Stomach (tissue), 8 donors: ENCODE measurements at regions not wholly inside any gene's neighbourhood (a gene's known extent, or its start where the extent isn't known, plus 50 kb on each side); places are given as distances from the start of the nearest gene placed in this dataset.

Source experiments
- DNase-seq, 2 donors: peaks; one replicate each; pipeline versions ENCODE4 v3.0.0 to v3.0.0-alpha.2; 2013 to 2019
- H3K27ac ChIP-seq, 5 donors: fragments of 200-600 bp in 4 of 5; sonication (generic) in 4 of 5; one replicate each; pipeline ENCODE4 v1.5.1; 2013 to 2019; ENCODE audit warnings: mild to moderate bottlenecking in 1 of 5, moderate library complexity in 1 of 5
- H3K27me3 ChIP-seq, 3 donors: fragments of 200-600 bp; sonication (generic); one replicate each; pipeline ENCODE4 v1.5.1; 2017 to 2019; ENCODE audit warnings: mixed run types in 1 of 3
- H3K36me3 ChIP-seq, 4 donors: fragments of 200-600 bp; sonication (generic); 1 replicate in 3 of 4; 2 replicates in 1 of 4; pipeline ENCODE4 v1.5.1; 2016 to 2019
- H3K4me1 ChIP-seq, 4 donors: fragments of 200-600 bp; sonication (generic); one replicate each; pipeline ENCODE4 v1.5.1; 2016 to 2019
- H3K4me3 ChIP-seq, 4 donors: fragments of 200-600 bp; sonication (generic) in 3 of 4; one replicate each; pipeline ENCODE4 v1.5.1; 2016 to 2019; ENCODE audit warnings: mild to moderate bottlenecking in 1 of 4
- H3K9me3 ChIP-seq, 4 donors: fragments of 200-600 bp; sonication (generic); one replicate each; pipeline ENCODE4 v1.5.1; 2016 to 2019
- CTCF ChIP-seq, 7 experiments: fragments of 450-650 bp in 4 of 7; fragments of 200-600 bp in 3 of 7; sonication (generic) in 3 of 7; IDR thresholded peaks; one replicate each; pipeline ENCODE4 v1.5.1; 2016 to 2019; ENCODE audit warnings: antibody characterized with exemption in 7 of 7, control low read depth in 2 of 7, mild to moderate bottlenecking in 1 of 7
- EP300 ChIP-seq: sonication (generic); formaldehyde crosslinking; IDR thresholded peaks from one replicate; pipeline ENCODE4 v1.6.1; 2017; ENCODE audit warnings: antibody characterized with exemption
- POLR2A ChIP-seq, 4 donors: fragments of 450-650 bp; IDR thresholded peaks; one replicate each; pipeline ENCODE4 v1.6.1; 2016; ENCODE audit warnings: antibody characterized with exemption in 4 of 4, control low read depth in 2 of 4, mild to moderate bottlenecking in 1 of 4, moderate library complexity in 1 of 4
- POLR2AphosphoS5 ChIP-seq, 3 donors: sonication (generic); formaldehyde crosslinking; IDR thresholded peaks; one replicate each; pipeline ENCODE4 v1.6.1; 2016; ENCODE audit warnings: antibody characterized with exemption in 3 of 3
- WGBS, 5 donors: extraction: QIAGEN DNeasy Blood & Tissue Kit in 3 of 5; methylation state at CpG; one replicate each; pipeline versions ENCODE4 v1.1.5 to v1.1.7; 2013 to 2018; 5-methylcytosine and 5-hydroxymethylcytosine counted together
- intact Hi-C: fragments of 100-400 bp; cut with DNase I; formaldehyde crosslinking; loops from one replicate; pipeline ENCODE4 v1.15.1; 2023; ENCODE audit warnings: low total_unique reads
- donor health status: healthy with polysubstance abuse.
- donor health status: Bipolar disorder and iron deficiency.
- donor health status: healthy.

GRCh38 chr21:35730325-35730724 is 330.0 kb downstream of the SETD4 start:
- Histone ChIP-seq H3K9me3 (no peaks in the 10 kb centered on the region), H3K4me3 (no peak overlapping the region), H3K27me3 (peaks cover 0 to 46% (median 0%) of the 10 kb centered on the region in 3 donors), H3K36me3 (no peaks in the 10 kb centered on the region), H3K27ac (no peak overlapping the region), H3K4me1 (no peaks in the 10 kb centered on the region)
- no peak for TF ChIP-seq POLR2AphosphoS5 (IDR thresholded peaks at IDR 0.05)
- no peak for TF ChIP-seq CTCF (IDR thresholded peaks at IDR 0.05)
- no peak for TF ChIP-seq EP300
- TF ChIP-seq POLR2A (IDR thresholded peaks at IDR 0.05) = no peak
- no peak for DNase-seq
- intact Hi-C loops = no loop called here
- WGBS, 5 donors = 86 to 91% (median 87%) methylated on average over 8 of the region's 8 CpGs

- Histone ChIP-seq H3K27ac (no peak overlapping the region), H3K4me3 (no peak overlapping the region), H3K9me3 (no peaks in the 10 kb centered on the region), H3K36me3 (no peaks in the 10 kb centered on the region), H3K4me1 (no peaks in the 10 kb centered on the region), H3K27me3 (peaks cover 0 to 41% (median 0%) of the 10 kb centered on the region in 3 donors)
- 64 to 78% (median 69%) methylated on average over 2 of the region's 2 CpGs for WGBS, 5 donors
- no peak for DNase-seq
- intact Hi-C loops = no loop called here
- TF ChIP-seq POLR2A (IDR thresholded peaks at IDR 0.05) (no peak), POLR2AphosphoS5 (IDR thresholded peaks at IDR 0.05) (no peak), CTCF (IDR thresholded peaks at IDR 0.05) (no peak), EP300 (no peak)
Measured at GRCh38 chr21:35727830-35728229, 332.5 kb downstream of the SETD4 start.

GRCh38 chr21:35724156-35724555 is 336.2 kb downstream of the SETD4 start:
- intact Hi-C loops = no loop called here
- TF ChIP-seq POLR2A (IDR thresholded peaks at IDR 0.05) (no peak), EP300 (no peak), CTCF (IDR thresholded peaks at IDR 0.05) (no peak), POLR2AphosphoS5 (IDR thresholded peaks at IDR 0.05) (no peak)
- Histone ChIP-seq H3K4me3 (no peak overlapping the region), H3K4me1 (no peaks in the 10 kb centered on the region), H3K9me3 (no peaks in the 10 kb centered on the region), H3K27me3 (peaks cover 0 to 23% (median 0%) of the 10 kb centered on the region in 3 donors), H3K27ac (no peak overlapping the region), H3K36me3 (no peaks in the 10 kb centered on the region)
- WGBS, 5 donors = 75 to 96% (median 90%) methylated on average over 4 of the region's 4 CpGs
- DNase-seq = no peak

- H3K4me3 ChIP-seq = no peak overlapping the region
- H3K36me3 ChIP-seq = no peaks in the 10 kb centered on the region
- TF ChIP-seq POLR2AphosphoS5 (IDR thresholded peaks at IDR 0.05) = no peak
- no peak for TF ChIP-seq EP300
- TF ChIP-seq POLR2A (IDR thresholded peaks at IDR 0.05) = no peak
- no peak for TF ChIP-seq CTCF (IDR thresholded peaks at IDR 0.05)
- intact Hi-C loops = no loop called here
- no peaks in the 10 kb centered on the region for H3K9me3 ChIP-seq
- no peaks in the 10 kb centered on the region for H3K4me1 ChIP-seq
- DNase-seq = no peak
- H3K27me3 ChIP-seq = peaks cover 0 to 4% (median 0%) of the 10 kb centered on the region in 3 donors
- WGBS, 5 donors = 68 to 87% (median 80%) methylated on average over 4 of the region's 4 CpGs
- H3K27ac ChIP-seq = no peak overlapping the region
Measured at GRCh38 chr21:35721701-35722100, 338.6 kb downstream of the SETD4 start.
